Fibroblast of mammary gland (primary cell): ENCODE measurements at regions not wholly inside any gene's neighbourhood (a gene's known extent, or its start where the extent isn't known, plus 50 kb on each side); places are given as distances from the start of the nearest gene placed in this dataset.

Source experiments
- DNase-seq: peaks from one replicate; pipeline ENCODE4 v3.0.0-alpha.2; 2010; ENCODE audit warnings: low read depth
- H3K4me3 ChIP-seq: 2 replicates; pipeline ENCODE4 v1.5.1; 2011; ENCODE audit warnings: low read depth, mild to moderate bottlenecking, low read length, moderate library complexity; ENCODE audit not compliant: control insufficient read depth
- CTCF ChIP-seq: conservative IDR thresholded peaks from 2 replicates; pipeline ENCODE4 v1.5.1; 2011; ENCODE audit warnings: low read depth, low read length, inconsistent platforms; ENCODE audit not compliant: control insufficient read depth, insufficient read depth

GRCh38 chr6:104240865-104241264 is 618.9 kb downstream of the HACE1 start:
- DNase-seq = no peak
- no peak overlapping the region for H3K4me3 ChIP-seq
- no peak for TF ChIP-seq CTCF

DNA sequence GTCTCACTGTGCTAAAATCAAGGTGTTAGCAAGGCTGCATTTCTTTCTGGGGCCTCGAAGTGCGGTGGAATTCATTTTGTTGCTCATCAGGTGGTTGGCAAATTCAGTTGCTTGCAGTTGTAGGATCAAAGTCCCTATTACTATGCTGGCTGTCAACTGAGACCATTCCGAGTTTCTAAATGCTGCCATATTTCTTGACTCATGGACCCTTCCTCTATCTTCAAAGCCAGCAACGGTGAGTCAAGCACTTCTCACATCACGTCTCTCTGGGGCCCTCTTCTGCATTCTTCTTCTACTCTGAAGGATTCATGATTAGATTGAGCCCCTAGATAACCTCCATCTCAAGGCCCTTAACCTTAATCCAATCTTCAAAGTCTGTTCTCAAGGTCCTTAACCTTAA is 619.7 kb downstream of the HACE1 start:
- H3K4me3 ChIP-seq = no peak overlapping the region
- DNase-seq = no peak
- TF ChIP-seq CTCF = no peak

- H3K4me3 ChIP-seq = no peak overlapping the region
- no peak for TF ChIP-seq CTCF
- DNase-seq = no peak
Observed at GRCh38 chr6:104229057-104229456, 630.7 kb downstream of the HACE1 start.

GRCh38 chr6:104227508-104227907 is 632.2 kb downstream of the HACE1 start:
- H3K4me3 ChIP-seq = no peak overlapping the region
- TF ChIP-seq CTCF = no peak
- DNase-seq = no peak

GRCh38 chr6:104226790-104227446 is 632.8 kb downstream of the HACE1 start:
- H3K4me3 ChIP-seq = no peak overlapping the region
- DNase-seq = no peak
- no peak for TF ChIP-seq CTCF

DNA sequence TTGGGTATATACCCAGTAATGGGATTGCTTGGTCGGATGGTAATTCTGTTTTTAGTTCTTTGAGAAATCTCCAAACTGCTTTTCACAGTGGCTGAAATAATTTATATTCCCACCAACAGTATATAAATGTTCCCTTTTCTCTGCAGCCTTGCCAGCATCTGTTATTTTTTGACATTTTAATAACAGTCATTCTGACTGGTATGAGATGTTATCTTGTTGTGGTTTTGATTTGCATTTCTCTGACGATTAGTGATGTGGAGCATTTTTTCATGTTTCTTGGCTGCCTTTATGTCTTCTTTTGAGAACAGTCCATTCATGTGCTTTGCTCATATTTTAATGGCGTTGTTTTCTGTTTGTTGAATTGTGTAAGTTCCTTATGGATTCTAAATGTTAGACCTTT is 641.6 kb downstream of the HACE1 start:
- TF ChIP-seq CTCF = no peak
- no peak for DNase-seq
- H3K4me3 ChIP-seq = no peak overlapping the region

DNA sequence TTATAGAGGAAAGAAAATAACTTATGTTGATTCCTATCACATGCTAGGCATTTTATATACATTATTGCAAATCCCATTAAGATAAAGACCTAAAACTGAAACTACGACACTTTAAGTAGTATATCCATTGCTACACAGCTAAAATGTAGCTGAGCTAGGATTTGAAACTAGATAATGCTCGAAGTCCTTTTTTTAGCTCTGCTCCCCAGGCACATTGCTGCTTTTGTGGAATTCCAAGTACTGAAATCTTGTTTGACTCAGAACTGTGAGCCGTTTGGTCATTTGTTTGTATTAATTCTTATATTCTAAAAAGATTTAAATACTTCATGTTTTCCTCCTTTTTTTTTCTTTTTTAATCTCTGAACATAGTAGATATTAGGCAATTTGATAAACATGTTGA is 644.8 kb downstream of the HACE1 start:
- H3K4me3 ChIP-seq = no peak overlapping the region
- no peak for DNase-seq
- TF ChIP-seq CTCF = no peak
